Activated CD8-positive, alpha-beta memory T cell treated with anti-CD3 and anti-CD28 coated beads for 1 hour (primary cell): ENCODE measurements at regions not wholly inside any gene's neighbourhood (a gene's known extent, or its start where the extent isn't known, plus 50 kb on each side); places are given as distances from the start of the nearest gene placed in this dataset.

ENCODE experiments used
- DNase-seq, 2 donors: peaks; one replicate each; pipeline ENCODE4 v3.0.0-alpha.2; 2020; ENCODE audit warnings: low read depth in 1 of 2; ENCODE audit errors: extremely low read depth in 1 of 2

DNA sequence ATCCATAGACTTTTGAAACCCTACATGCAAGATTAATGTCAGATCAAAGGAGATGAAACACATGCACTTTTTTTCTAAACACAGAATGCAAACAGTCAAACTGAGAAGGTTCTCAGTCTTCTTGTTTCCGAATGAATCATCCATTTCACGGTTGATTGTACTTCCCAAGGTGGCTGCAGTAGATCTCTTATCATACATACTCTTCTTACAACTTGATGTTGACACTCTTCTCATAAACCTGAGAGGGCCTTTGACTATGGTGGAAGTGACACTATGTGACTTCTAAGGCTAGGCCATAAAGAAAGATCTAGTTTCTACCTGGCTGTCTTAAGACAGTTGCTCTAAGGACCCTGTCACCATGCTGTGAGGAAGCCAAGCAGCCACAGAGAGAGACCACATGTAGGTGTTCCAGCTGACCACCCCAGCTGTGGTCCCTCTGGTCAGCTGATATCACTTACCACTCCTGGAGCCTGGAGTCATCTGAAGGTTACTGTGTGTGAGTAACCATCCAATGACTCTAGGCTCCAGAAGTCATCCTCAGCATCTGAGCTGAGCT is 67.2 kb upstream of the HMGA2 start:
- no peak for DNase-seq

DNA sequence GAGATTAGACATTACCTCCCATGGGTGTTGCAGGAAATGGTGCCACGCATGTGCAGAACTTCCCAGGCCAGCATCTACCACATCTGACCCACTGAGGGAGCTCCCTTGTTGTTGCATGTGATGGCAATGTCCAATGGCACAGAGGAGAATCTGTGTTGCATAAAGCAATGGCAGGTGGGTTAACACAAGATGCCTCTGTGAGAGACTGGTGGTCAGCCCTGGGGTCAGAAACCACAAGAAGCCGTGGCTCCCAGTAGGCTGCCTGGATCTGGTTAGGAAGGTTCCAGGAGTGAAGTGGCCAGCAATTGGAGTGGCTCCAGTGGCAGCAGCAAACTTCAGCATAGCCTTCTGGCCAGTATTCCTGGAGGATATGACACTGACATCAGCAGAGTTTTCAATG is 65.9 kb upstream of the HMGA2 start:
- no peak for DNase-seq

DNA sequence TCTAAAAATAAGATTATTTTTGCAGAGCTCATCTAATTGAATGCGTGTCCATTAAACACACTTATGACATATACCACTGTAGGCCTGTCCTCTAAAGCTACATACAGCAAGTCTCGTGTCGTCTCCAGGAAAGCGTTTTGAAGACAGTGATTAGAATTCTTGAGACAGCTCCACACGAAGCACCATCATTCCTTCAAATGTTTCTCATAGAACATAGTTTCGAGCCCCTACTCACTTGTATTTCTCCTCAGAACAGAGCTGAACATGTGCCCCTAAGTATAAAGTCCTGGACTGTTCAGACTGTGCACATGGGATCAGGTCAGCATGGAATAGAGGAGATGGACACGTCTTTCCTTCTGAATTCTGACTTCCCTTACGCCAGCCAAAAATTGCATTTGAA is 64.5 kb upstream of the HMGA2 start:
- DNase-seq = no peak

DNA sequence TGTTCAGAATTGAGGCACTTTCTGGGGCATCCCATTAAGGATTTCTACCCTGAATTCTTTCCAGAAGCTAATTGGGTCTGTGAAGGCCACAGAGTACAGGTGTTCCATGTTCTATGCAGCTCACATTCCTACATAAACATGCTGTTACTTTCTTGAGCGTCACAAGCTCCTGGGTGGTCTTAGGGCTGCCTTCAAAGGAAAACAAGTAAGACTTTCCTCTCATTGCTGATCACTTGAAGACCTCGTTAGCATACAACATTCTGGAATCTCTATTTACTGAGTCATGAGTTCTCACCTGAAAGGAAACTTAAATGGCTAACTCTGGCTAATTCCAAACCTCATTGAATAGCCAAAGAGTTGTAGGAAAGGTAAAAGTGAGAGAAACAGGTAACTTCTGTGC is 63.0 kb upstream of the HMGA2 start:
- no peak for DNase-seq

DNA sequence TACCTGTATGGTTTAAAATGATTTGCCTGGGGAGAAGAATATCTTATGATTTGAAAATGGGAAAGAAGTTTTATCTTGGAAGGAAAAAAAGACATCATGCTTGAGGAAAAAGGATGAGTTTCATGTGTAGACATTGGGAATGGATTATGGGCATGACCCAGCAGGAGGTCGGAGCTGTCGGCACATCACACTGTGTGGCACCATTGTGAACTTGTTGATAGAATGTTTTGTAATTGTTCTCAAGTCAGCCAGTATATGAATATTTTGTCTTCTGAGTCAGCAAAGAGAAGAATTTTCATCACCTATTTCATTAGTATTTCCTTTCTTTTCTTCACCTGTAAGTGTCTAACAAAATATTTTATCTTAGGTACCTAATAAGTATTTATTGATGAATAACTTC is 60.0 kb upstream of the HMGA2 start:
- no peak for DNase-seq

DNA sequence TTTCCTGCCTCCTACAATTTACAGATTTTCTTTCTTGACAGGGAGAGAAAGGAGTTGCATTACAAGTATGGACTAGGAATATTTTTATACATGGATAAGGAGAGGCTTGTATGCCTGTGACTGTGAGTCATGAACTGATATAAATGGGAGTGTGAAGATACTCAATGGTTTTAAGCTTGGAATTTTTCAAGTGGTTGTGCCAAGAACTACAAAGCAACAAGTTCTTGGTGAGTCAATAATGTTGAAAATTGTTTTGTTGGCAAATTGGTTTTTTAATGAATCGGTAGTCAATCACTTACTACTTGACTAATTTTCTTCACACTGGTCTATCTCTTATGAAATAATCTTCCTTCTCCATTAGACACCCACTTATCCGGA is 58.9 kb upstream of the HMGA2 start:
- no peak for DNase-seq

DNA sequence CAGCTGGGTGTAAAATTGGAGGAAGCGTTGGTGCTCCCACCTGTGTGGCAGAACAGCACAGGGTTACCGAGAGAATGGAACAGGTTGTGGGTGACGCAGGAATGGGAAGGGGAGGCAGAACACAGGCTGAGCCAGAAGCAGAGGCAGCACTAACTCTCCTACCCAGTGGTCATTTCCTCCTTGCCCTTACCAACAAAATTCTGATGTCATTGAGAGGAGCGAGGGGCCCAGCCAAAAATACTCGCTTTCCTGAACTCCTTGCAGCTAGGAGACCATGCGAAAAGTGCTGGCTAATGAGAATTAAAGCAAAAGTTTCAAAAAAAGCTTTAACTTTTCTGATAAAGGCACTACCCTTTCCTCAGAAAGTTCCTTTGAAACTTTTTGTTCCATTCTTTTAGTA is 54.4 kb upstream of the HMGA2 start:
- DNase-seq = no peak
